A549 (cell line): ENCODE measurements at regions not wholly inside any gene's neighbourhood (a gene's known extent, or its start where the extent isn't known, plus 50 kb on each side); places are given as distances from the start of the nearest gene placed in this dataset.
"Not testable (repeated sequence)": the region's sequence is repeated elsewhere in the genome, so short reads cannot be mapped to it uniquely, and the experiment has no call there.

Experiments used
- HOXB13 ChIP-seq: fragments of 250-450 bp; sonication (Bioruptor Pico); IDR thresholded peaks from 2 replicates; pipeline ENCODE4 v1.5.0; 2020; ENCODE audit warnings: low read depth, mild to moderate bottlenecking, moderate library complexity
- MYC ChIP-seq: IDR thresholded peaks from 2 replicates; pipeline ENCODE4 v1.6.1; 2012; ENCODE audit warnings: mild to moderate bottlenecking, inconsistent platforms, low read length, improper control_type of control experiment, borderline replicate concordance
- TF ChIP-seq, protein P1 (sequence below): fragments of >200 bp; sonication (Bioruptor Twin); formaldehyde crosslinking; IDR thresholded peaks from 3 replicates; pipeline ENCODE4 v1.5.1; 2016

DNA sequence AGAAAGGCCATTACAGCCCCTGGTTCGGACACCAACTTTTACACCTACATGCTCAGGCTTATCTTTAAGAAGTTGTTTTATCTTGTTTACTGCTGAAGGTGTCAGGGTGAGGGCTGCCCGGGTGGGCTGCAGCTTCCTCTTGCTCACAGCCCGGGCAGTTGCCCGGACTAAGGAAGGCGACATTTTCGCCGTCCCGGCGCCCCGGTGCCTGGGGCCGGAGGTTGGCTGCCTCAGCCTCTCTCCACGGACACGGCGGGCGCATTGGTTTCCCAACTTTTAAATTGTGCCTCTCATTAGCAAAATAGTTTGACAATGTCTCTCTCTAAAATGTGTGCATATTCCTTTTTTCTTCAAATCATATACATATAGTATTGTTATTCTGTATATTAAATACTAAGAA lies 198.5 kb downstream of the LRRC70 start:
- not testable (repeated sequence) for TF ChIP-seq HOXB13 (CRISPR knock-in tag); MYC
- TF ChIP-seq, protein P1, sequence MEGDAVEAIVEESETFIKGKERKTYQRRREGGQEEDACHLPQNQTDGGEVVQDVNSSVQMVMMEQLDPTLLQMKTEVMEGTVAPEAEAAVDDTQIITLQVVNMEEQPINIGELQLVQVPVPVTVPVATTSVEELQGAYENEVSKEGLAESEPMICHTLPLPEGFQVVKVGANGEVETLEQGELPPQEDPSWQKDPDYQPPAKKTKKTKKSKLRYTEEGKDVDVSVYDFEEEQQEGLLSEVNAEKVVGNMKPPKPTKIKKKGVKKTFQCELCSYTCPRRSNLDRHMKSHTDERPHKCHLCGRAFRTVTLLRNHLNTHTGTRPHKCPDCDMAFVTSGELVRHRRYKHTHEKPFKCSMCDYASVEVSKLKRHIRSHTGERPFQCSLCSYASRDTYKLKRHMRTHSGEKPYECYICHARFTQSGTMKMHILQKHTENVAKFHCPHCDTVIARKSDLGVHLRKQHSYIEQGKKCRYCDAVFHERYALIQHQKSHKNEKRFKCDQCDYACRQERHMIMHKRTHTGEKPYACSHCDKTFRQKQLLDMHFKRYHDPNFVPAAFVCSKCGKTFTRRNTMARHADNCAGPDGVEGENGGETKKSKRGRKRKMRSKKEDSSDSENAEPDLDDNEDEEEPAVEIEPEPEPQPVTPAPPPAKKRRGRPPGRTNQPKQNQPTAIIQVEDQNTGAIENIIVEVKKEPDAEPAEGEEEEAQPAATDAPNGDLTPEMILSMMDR, result not testable (repeated sequence)
